Smooth muscle cell (in vitro differentiated cells): ENCODE measurements at regions not wholly inside any gene's neighbourhood (a gene's known extent, or its start where the extent isn't known, plus 50 kb on each side); places are given as distances from the start of the nearest gene placed in this dataset.

Experiments used
- DNase-seq: peaks from one replicate; lab custom pipeline; 2025; ENCODE audit not compliant: unreplicated experiment; lab: John Stamatoyannopoulos, UW
- H2AFZ ChIP-seq: fragments of 200-600 bp; sonication (generic); 2 replicates; pipeline ENCODE4 v1.6.0; 2016; ENCODE audit warnings: antibody characterized with exemption, low read depth, mild to moderate bottlenecking
- H3F3A ChIP-seq: fragments of 200-600 bp; sonication (generic); 2 replicates; pipeline ENCODE4 v1.6.0; 2017; ENCODE audit warnings: antibody characterized with exemption, low read depth
- H3K27ac ChIP-seq: fragments of 200-600 bp; sonication (generic); 2 replicates; pipeline ENCODE4 v1.5.1; 2016; ENCODE audit warnings: low read depth, mild to moderate bottlenecking
- H3K27me3 ChIP-seq: fragments of 200-600 bp; sonication (generic); 2 replicates; pipeline ENCODE4 v1.6.1; 2016; ENCODE audit warnings: low read depth, mild to moderate bottlenecking
- H3K36me3 ChIP-seq: fragments of 200-600 bp; sonication (generic); 2 replicates; pipeline ENCODE4 v1.5.1; 2016; ENCODE audit warnings: low read depth
- H3K4me1 ChIP-seq: fragments of 200-600 bp; sonication (generic); 2 replicates; pipeline ENCODE4 v1.5.1; 2016; ENCODE audit warnings: low read depth
- H3K4me2 ChIP-seq: fragments of 200-600 bp; sonication (generic); 2 replicates; pipeline ENCODE4 v1.6.0; 2016; ENCODE audit warnings: mild to moderate bottlenecking
- H3K4me3 ChIP-seq: fragments of 200-600 bp; sonication (generic); 2 replicates; pipeline ENCODE4 v1.5.1; 2016; ENCODE audit warnings: mild to moderate bottlenecking
- H3K79me2 ChIP-seq: fragments of 200-600 bp; sonication (generic); 2 replicates; pipeline ENCODE4 v1.6.0; 2016; ENCODE audit warnings: low read depth, mild to moderate bottlenecking
- H3K9ac ChIP-seq: fragments of 200-600 bp; sonication (generic); 2 replicates; pipeline ENCODE4 v1.6.0; 2016; ENCODE audit warnings: low read depth
- H3K9me3 ChIP-seq: fragments of 200-600 bp; sonication (generic); replicated peaks from 2 replicates; pipeline ENCODE4 v1.5.1; 2016; ENCODE audit warnings: low read depth
- H4K20me1 ChIP-seq: fragments of 200-600 bp; sonication (generic); 2 replicates; pipeline ENCODE4 v1.6.0; 2016; ENCODE audit warnings: low read depth
- CTCF ChIP-seq: fragments of 200-600 bp; sonication (generic); IDR thresholded peaks from 2 replicates; pipeline ENCODE4 v1.5.1; 2017; ENCODE audit warnings: borderline replicate concordance, mild to moderate bottlenecking, antibody characterized with exemption; ENCODE audit not compliant: insufficient read depth, poor library complexity, severe bottlenecking
- WGBS: methylation state at CpG from one replicate; pipeline ENCODE4 v1.1.7; 2016; ENCODE audit warnings: low lambda C conversion rate; 5-methylcytosine and 5-hydroxymethylcytosine counted together

GRCh38 chr5:13356226-13356625 is 588.3 kb downstream of the DNAH5 start:
- no peaks in the 10 kb centered on the region for H3K36me3 ChIP-seq
- no peaks in the 10 kb centered on the region for H3K79me2 ChIP-seq
- no peak overlapping the region for H3K27ac ChIP-seq
- no peaks in the 10 kb centered on the region for H3K9me3 ChIP-seq
- no peak overlapping the region for H3K9ac ChIP-seq
- no peak for TF ChIP-seq CTCF
- H3K27me3 ChIP-seq = no peaks in the 10 kb centered on the region
- no peak for DNase-seq
- 95% methylated on average over 3 of the region's 3 CpGs for WGBS
- H3K4me1 ChIP-seq = no peaks in the 10 kb centered on the region
- no peak overlapping the region for H2AFZ ChIP-seq
- H3F3A ChIP-seq = no peaks in the 10 kb centered on the region
- H3K4me2 ChIP-seq = no peak overlapping the region
- H4K20me1 ChIP-seq = no peaks in the 10 kb centered on the region
- no peak overlapping the region for H3K4me3 ChIP-seq

GRCh38 chr5:13354611-13355010 is 589.9 kb downstream of the DNAH5 start:
- no peak overlapping the region for H2AFZ ChIP-seq
- H3K4me2 ChIP-seq = no peak overlapping the region
- H3K36me3 ChIP-seq = no peaks in the 10 kb centered on the region
- H3K9me3 ChIP-seq = no peaks in the 10 kb centered on the region
- H3K27ac ChIP-seq = no peak overlapping the region
- no peaks in the 10 kb centered on the region for H3K27me3 ChIP-seq
- H3K9ac ChIP-seq = no peak overlapping the region
- H3F3A ChIP-seq = no peaks in the 10 kb centered on the region
- H4K20me1 ChIP-seq = no peaks in the 10 kb centered on the region
- 41% methylated on average over 2 of the region's 2 CpGs for WGBS
- H3K4me1 ChIP-seq = no peaks in the 10 kb centered on the region
- TF ChIP-seq CTCF = no peak
- DNase-seq = no peak
- no peaks in the 10 kb centered on the region for H3K79me2 ChIP-seq
- no peak overlapping the region for H3K4me3 ChIP-seq

- 70% methylated on average over 2 of the region's 2 CpGs for WGBS
- no peaks in the 10 kb centered on the region for H3K27me3 ChIP-seq
- H3K9me3 ChIP-seq = no peaks in the 10 kb centered on the region
- H3K9ac ChIP-seq = no peak overlapping the region
- H3K4me3 ChIP-seq = no peak overlapping the region
- no peaks in the 10 kb centered on the region for H3K79me2 ChIP-seq
- no peaks in the 10 kb centered on the region for H3K4me1 ChIP-seq
- H3K27ac ChIP-seq = no peak overlapping the region
- TF ChIP-seq CTCF = no peak
- no peaks in the 10 kb centered on the region for H3K36me3 ChIP-seq
- H2AFZ ChIP-seq = no peak overlapping the region
- H3K4me2 ChIP-seq = no peak overlapping the region
- H3F3A ChIP-seq = no peaks in the 10 kb centered on the region
- DNase-seq = no peak
- H4K20me1 ChIP-seq = no peaks in the 10 kb centered on the region
These were observed 593.7 kb downstream of the DNAH5 start for GRCh38 chr5:13350767-13351166.

GRCh38 chr5:13348568-13348967 is 595.9 kb downstream of the DNAH5 start:
- no peak overlapping the region for H3K4me3 ChIP-seq
- H3K79me2 ChIP-seq = no peaks in the 10 kb centered on the region
- no peaks in the 10 kb centered on the region for H3K27me3 ChIP-seq
- 82% methylated on average over 3 of the region's 3 CpGs for WGBS
- no peak overlapping the region for H3K9ac ChIP-seq
- no peaks in the 10 kb centered on the region for H3F3A ChIP-seq
- no peak for TF ChIP-seq CTCF
- no peak overlapping the region for H2AFZ ChIP-seq
- H3K4me2 ChIP-seq = no peak overlapping the region
- H4K20me1 ChIP-seq = no peaks in the 10 kb centered on the region
- no peaks in the 10 kb centered on the region for H3K4me1 ChIP-seq
- no peaks in the 10 kb centered on the region for H3K36me3 ChIP-seq
- no peak overlapping the region for H3K27ac ChIP-seq
- DNase-seq = no peak
- no peaks in the 10 kb centered on the region for H3K9me3 ChIP-seq
